HCT116 (cell line): ENCODE measurements at regions not wholly inside any gene's neighbourhood (a gene's known extent, or its start where the extent isn't known, plus 50 kb on each side); places are given as distances from the start of the nearest gene placed in this dataset.

ENCODE experiments used
- ATAC-seq: fragments of 200-7000 bp; cut with Tn5 transposase; 2 replicates; pipeline ENCODE4 v1.9.1; 2020; ENCODE audit warnings: mild to moderate bottlenecking, moderate library complexity
- BruUV-seq: library from RNA; stranded (reverse); fragments of 400-500 nt; replicated peaks from 2 replicates; lab custom pipeline; 2021; lab: Mats Ljungman, UMichigan
- CTCF ChIA-PET: fragments of 300-600 bp; sonication (Branson Sonifier 250); formaldehyde crosslinking; loops from one replicate; lab custom pipeline; 2021; ENCODE audit warnings: antibody characterized with exemption; lab: Charles Lee
- POLR2A ChIA-PET: fragments of 300-600, 350-600 bp; sonication (Branson Sonifier 250); formaldehyde crosslinking; loops from one replicate; lab custom pipeline; 2021; ENCODE audit warnings: antibody characterized with exemption; lab: Charles Lee
- RAD21 ChIA-PET, 2 experiments: fragments of 300-600 bp; sonication (Branson Sonifier 250); formaldehyde crosslinking; loops; one replicate each; lab custom pipeline; 2023; ENCODE audit warnings: low total read pairs in 2 of 2; ENCODE audit not compliant: uncharacterized antibody in 2 of 2, unreplicated experiment in 2 of 2, low non-redundant PET in 1 of 2; lab: Charles Lee
- DNase-seq: peaks from one replicate; pipeline ENCODE4 v3.0.0-alpha.2; 2010; ENCODE audit warnings: low read depth, low spot score
- H2AFZ ChIP-seq: fragments of 200-600 bp; shearing (Covaris generic), sonication (generic); 2 replicates; pipeline ENCODE4 v1.6.1; 2017; ENCODE audit warnings: low read depth, mixed run types, mixed read lengths, antibody characterized with exemption, low read length; ENCODE audit not compliant: poor library complexity, severe bottlenecking
- H3K27ac ChIP-seq: 2 replicates; pipeline ENCODE4 v1.5.1; 2012; ENCODE audit warnings: low read depth, low read length
- H3K27me3 ChIP-seq: fragments of 200-600 bp; sonication (generic); 2 replicates; pipeline ENCODE4 v1.6.1; 2016; ENCODE audit warnings: mixed run types, low read length, mixed read lengths; ENCODE audit not compliant: insufficient read depth
- H3K36me3 ChIP-seq, 2 experiments: fragments of 200-500 bp in 1 of 2; fragments of 200-600 bp in 1 of 2; sonication (Bioruptor generic) in 1 of 2; sonication (generic) in 1 of 2; 2 replicates each; pipeline versions ENCODE4 v1.5.1 to v1.6.1; 2014 to 2016; ENCODE audit warnings: low read length in 2 of 2, inconsistent platforms in 1 of 2, mixed read lengths in 1 of 2, mixed run types in 1 of 2; ENCODE audit not compliant: insufficient read depth in 2 of 2, control insufficient read depth in 1 of 2
- H3K4me1 ChIP-seq, 2 experiments: fragments of 200-600 bp in 1 of 2; sonication (generic) in 1 of 2; 2 replicates each; pipeline versions ENCODE4 v1.5.1 to v1.6.1; 2012 to 2017; ENCODE audit warnings: low read length in 2 of 2, inconsistent platforms in 1 of 2, mild to moderate bottlenecking in 1 of 2, mixed read lengths in 1 of 2, mixed run types in 1 of 2, moderate library complexity in 1 of 2; ENCODE audit not compliant: insufficient read depth in 2 of 2, control insufficient read depth in 1 of 2
- H3K4me2 ChIP-seq: fragments of 200-600 bp; sonication (generic); 2 replicates; pipeline ENCODE4 v1.6.1; 2017; ENCODE audit warnings: mixed run types, low read length, mixed read lengths
- H3K4me3 ChIP-seq, 2 experiments: fragments of 200-600 bp in 1 of 2; sonication (generic) in 1 of 2; replicated peaks in 1 of 2; 2 replicates each; pipeline ENCODE4 v1.5.1; 2011 to 2016; ENCODE audit warnings: low read length in 2 of 2, control low read depth in 1 of 2, low read depth in 1 of 2, mild to moderate bottlenecking in 1 of 2, mixed read lengths in 1 of 2, mixed run types in 1 of 2
- H3K79me2 ChIP-seq: fragments of 200-600 bp; sonication (generic); 2 replicates; pipeline ENCODE4 v1.6.1; 2017; ENCODE audit warnings: mild to moderate bottlenecking, mixed run types, low read length, moderate library complexity, mixed read lengths; ENCODE audit not compliant: insufficient read depth
- H3K9ac ChIP-seq: fragments of 200-600 bp; sonication (generic); 2 replicates; pipeline ENCODE4 v1.6.1; 2016; ENCODE audit warnings: low read length, mixed read lengths
- H3K9me2 ChIP-seq: fragments of 200-600 bp; sonication (generic), shearing (Covaris generic); 2 replicates; pipeline ENCODE4 v1.6.1; 2017; ENCODE audit warnings: mixed run types, mild to moderate bottlenecking, moderate library complexity; ENCODE audit not compliant: insufficient read depth
- H3K9me3 ChIP-seq, 2 experiments: fragments of 200-500 bp in 1 of 2; fragments of 200-600 bp in 1 of 2; sonication (Bioruptor generic) in 1 of 2; sonication (generic) in 1 of 2; 2 replicates each; pipeline ENCODE4 v1.6.1; 2014 to 2017; ENCODE audit warnings: low read length in 2 of 2, mixed read lengths in 2 of 2, inconsistent platforms in 1 of 2, low read depth in 1 of 2, mild to moderate bottlenecking in 1 of 2, mixed run types in 1 of 2, moderate library complexity in 1 of 2; ENCODE audit not compliant: control insufficient read depth in 1 of 2, insufficient read depth in 1 of 2
- H4K20me1 ChIP-seq: fragments of 200-600 bp; sonication (generic), shearing (Covaris generic); 2 replicates; pipeline ENCODE4 v1.6.1; 2017; ENCODE audit warnings: mixed run types, mild to moderate bottlenecking, moderate library complexity; ENCODE audit not compliant: insufficient read depth
- CBX3 ChIP-seq: IDR thresholded peaks from 2 replicates; pipeline ENCODE4 v1.6.1; 2012; ENCODE audit warnings: low read depth
- CEBPB ChIP-seq: IDR thresholded peaks from 2 replicates; pipeline ENCODE4 v1.6.1; 2012; ENCODE audit warnings: low read depth
- ELF1 ChIP-seq: IDR thresholded peaks from 2 replicates; pipeline ENCODE4 v1.6.1; 2012; ENCODE audit warnings: low read depth, borderline replicate concordance
- EZH2 ChIP-seq: fragments of 200-600 bp; sonication (generic); IDR thresholded peaks from 2 replicates; pipeline ENCODE4 v1.6.1; 2017; ENCODE audit warnings: antibody characterized with exemption, mixed run types
- EZH2phosphoT487 ChIP-seq: fragments of 200-600 bp; IDR thresholded peaks from 2 replicates; pipeline ENCODE4 v1.6.1; 2018; ENCODE audit warnings: antibody characterized with exemption, borderline replicate concordance
- FOSL1 ChIP-seq: IDR thresholded peaks from 2 replicates; pipeline ENCODE4 v1.6.1; 2012; ENCODE audit warnings: low read depth
- JUND ChIP-seq: IDR thresholded peaks from 2 replicates; pipeline ENCODE4 v1.6.1; 2012
- MAX ChIP-seq: IDR thresholded peaks from 2 replicates; pipeline ENCODE4 v1.6.1; 2012
- POLR2AphosphoS5 ChIP-seq: IDR thresholded peaks from 2 replicates; pipeline ENCODE4 v1.6.1; 2011; ENCODE audit warnings: mild to moderate bottlenecking, low read depth, low read length, moderate library complexity
- RAD21 ChIP-seq: IDR thresholded peaks from 2 replicates; pipeline ENCODE4 v1.6.1; 2012; ENCODE audit warnings: low read depth, mild to moderate bottlenecking
- REST ChIP-seq: IDR thresholded peaks from 2 replicates; pipeline ENCODE4 v1.6.1; 2012; ENCODE audit warnings: low read depth
- SIN3A ChIP-seq: IDR thresholded peaks from 2 replicates; pipeline ENCODE4 v1.6.1; 2012; ENCODE audit warnings: low read depth
- SP1 ChIP-seq: IDR thresholded peaks from 2 replicates; pipeline ENCODE4 v1.6.1; 2012; ENCODE audit warnings: low read depth
- TCF7L2 ChIP-seq: IDR thresholded peaks from 2 replicates; pipeline ENCODE4 v1.7.0; 2011; ENCODE audit warnings: borderline replicate concordance, inconsistent platforms; ENCODE audit not compliant: insufficient read depth, insufficient read length; ENCODE audit errors: extremely low read depth
- YY1 ChIP-seq: IDR thresholded peaks from 2 replicates; pipeline ENCODE4 v1.6.1; 2011; ENCODE audit warnings: low read length, low read depth, moderate library complexity, mild to moderate bottlenecking; ENCODE audit not compliant: insufficient replicate concordance; ENCODE audit errors: extremely low read depth
- ZBTB33 ChIP-seq: IDR thresholded peaks from 2 replicates; pipeline ENCODE4 v1.6.1; 2011; ENCODE audit warnings: mild to moderate bottlenecking, low read length, moderate library complexity; ENCODE audit not compliant: insufficient replicate concordance; ENCODE audit errors: extremely low read depth
- ZFX ChIP-seq: fragments of 450-650 bp; IDR thresholded peaks from 2 replicates; pipeline ENCODE4 v1.6.1; 2017
- intact Hi-C: fragments of 100-400 bp; cut with micrococcal nuclease; formaldehyde crosslinking; loops from 2 replicates; pipeline ENCODE4 v1.10.0; 2022

GRCh38 chr7:113801751-113802150 is 117.1 kb downstream of the PPP1R3A start:
- POLR2A ChIA-PET: no interaction called here
- RAD21 ChIA-PET: no interaction called here
- no peaks in the 10 kb centered on the region for H3K27me3 ChIP-seq
- H3K4me2 ChIP-seq: no peak overlapping the region
- TF ChIP-seq RAD21 (no peak), YY1 (no peak), CBX3 (no peak), CEBPB (no peak), JUND (no peak)
- H4K20me1 ChIP-seq: no peaks in the 10 kb centered on the region
- CTCF ChIA-PET: no interaction called here
- H3K4me1 ChIP-seq: no peaks in the 10 kb centered on the region
- H3K27ac ChIP-seq: no peak overlapping the region
- no peak overlapping the region for H2AFZ ChIP-seq
- H3K4me3 ChIP-seq: no peak overlapping the region
- no peaks in the 10 kb centered on the region for H3K9me3 ChIP-seq
- BruUV-seq: no TSS peak
- ATAC-seq: no peak
- DNase-seq: no peak
- no peaks in the 10 kb centered on the region for H3K79me2 ChIP-seq
- H3K9ac ChIP-seq: no peak overlapping the region
- H3K36me3 ChIP-seq: no peaks in the 10 kb centered on the region
- intact Hi-C loops: no loop called here
- no peaks in the 10 kb centered on the region for H3K9me2 ChIP-seq

GRCh38 chr7:113800826-113801225 is 118.0 kb downstream of the PPP1R3A start:
- no TSS peak for BruUV-seq
- no peak overlapping the region for H2AFZ ChIP-seq
- no peak overlapping the region for H3K4me3 ChIP-seq
- no peaks in the 10 kb centered on the region for H3K4me1 ChIP-seq
- ATAC-seq: no peak
- POLR2A ChIA-PET: no interaction called here
- no peak overlapping the region for H3K27ac ChIP-seq
- H3K9ac ChIP-seq: no peak overlapping the region
- no peaks in the 10 kb centered on the region for H3K36me3 ChIP-seq
- H3K4me2 ChIP-seq: no peak overlapping the region
- no peaks in the 10 kb centered on the region for H4K20me1 ChIP-seq
- no peaks in the 10 kb centered on the region for H3K79me2 ChIP-seq
- intact Hi-C loops: no loop called here
- RAD21 ChIA-PET: no interaction called here
- no peaks in the 10 kb centered on the region for H3K9me2 ChIP-seq
- CTCF ChIA-PET: no interaction called here
- no peaks in the 10 kb centered on the region for H3K27me3 ChIP-seq
- DNase-seq: no peak
- no peaks in the 10 kb centered on the region for H3K9me3 ChIP-seq
- TF ChIP-seq MAX (no peak), REST (no peak), ZFX (no peak), ZBTB33 (no peak), TCF7L2 (no peak), EZH2 (no peak), CEBPB (no peak), EZH2phosphoT487 (no peak), ELF1 (no peak), SIN3A (no peak), YY1 (no peak), JUND (no peak), POLR2AphosphoS5 (no peak), FOSL1 (no peak), SP1 (no peak)
